ENCODE measurements at regions not wholly inside any gene's neighbourhood (a gene's known extent, or its start where the extent isn't known, plus 50 kb on each side); places are given as distances from the start of the nearest gene placed in this dataset.

DNA sequence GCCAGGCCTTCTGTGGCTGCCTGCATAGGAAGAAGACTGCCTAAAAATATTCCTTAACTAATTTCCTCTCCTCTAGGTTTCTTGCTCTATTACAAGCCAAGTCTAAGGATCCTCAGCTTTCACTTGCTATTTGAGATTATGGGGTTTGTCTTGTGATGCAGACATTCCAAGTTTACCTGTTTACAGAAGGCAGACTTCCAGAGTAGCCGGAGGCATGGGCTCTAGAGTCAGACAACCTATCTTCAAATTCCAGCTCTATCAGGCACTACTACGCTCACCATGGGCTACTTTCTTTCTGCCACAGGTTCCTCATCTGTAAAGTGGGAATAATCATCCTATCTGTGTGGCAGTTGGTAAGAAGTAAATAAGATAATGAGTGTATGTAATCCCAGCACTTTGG is 95.6 kb upstream of the BCL6 start:
- TF ChIP-seq, protein P1, sequence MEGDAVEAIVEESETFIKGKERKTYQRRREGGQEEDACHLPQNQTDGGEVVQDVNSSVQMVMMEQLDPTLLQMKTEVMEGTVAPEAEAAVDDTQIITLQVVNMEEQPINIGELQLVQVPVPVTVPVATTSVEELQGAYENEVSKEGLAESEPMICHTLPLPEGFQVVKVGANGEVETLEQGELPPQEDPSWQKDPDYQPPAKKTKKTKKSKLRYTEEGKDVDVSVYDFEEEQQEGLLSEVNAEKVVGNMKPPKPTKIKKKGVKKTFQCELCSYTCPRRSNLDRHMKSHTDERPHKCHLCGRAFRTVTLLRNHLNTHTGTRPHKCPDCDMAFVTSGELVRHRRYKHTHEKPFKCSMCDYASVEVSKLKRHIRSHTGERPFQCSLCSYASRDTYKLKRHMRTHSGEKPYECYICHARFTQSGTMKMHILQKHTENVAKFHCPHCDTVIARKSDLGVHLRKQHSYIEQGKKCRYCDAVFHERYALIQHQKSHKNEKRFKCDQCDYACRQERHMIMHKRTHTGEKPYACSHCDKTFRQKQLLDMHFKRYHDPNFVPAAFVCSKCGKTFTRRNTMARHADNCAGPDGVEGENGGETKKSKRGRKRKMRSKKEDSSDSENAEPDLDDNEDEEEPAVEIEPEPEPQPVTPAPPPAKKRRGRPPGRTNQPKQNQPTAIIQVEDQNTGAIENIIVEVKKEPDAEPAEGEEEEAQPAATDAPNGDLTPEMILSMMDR (IDR thresholded peaks at IDR 0.05; ENCODE audit: extremely low read depth in 1 of 2, insufficient read depth in 1 of 2, low read depth in 1 of 2, low read length in 2 of 2): no peak
- TF ChIP-seq POLR2A (IDR thresholded peaks at IDR 0.05; ENCODE audit: low read depth, low read length) (no peak), EZH2 (IDR thresholded peaks at IDR 0.05; ENCODE audit: borderline replicate concordance, low read depth, low read length, severe bottlenecking) (no peak), POLR2AphosphoS5 (IDR thresholded peaks at IDR 0.05; ENCODE audit: insufficient read depth, low read depth, low read length) (no peak), GATA2 (IDR thresholded peaks at IDR 0.05; ENCODE audit: insufficient read depth, insufficient read length, low read depth, low read length) (no peak)
